ENCODE measurements at regions not wholly inside any gene's neighbourhood (a gene's known extent, or its start where the extent isn't known, plus 50 kb on each side); places are given as distances from the start of the nearest gene placed in this dataset.

GRCh38 chr6:147043994-147044477 lies 160.2 kb upstream of the STXBP5 start:
- DNase-seq (ENCODE audit: low spot score): no peak
- TF ChIP-seq CTCF (IDR thresholded peaks at IDR 0.05; ENCODE audit: extremely low read depth, insufficient read depth, missing control alignments): no peak
- in situ Hi-C loops (cut with MboI; ENCODE audit: low pct_unique_long_range_greater_than_20kb, low sequenced_read_pairs, unreplicated experiment): no loop called here

- in situ Hi-C loops (cut with MboI; ENCODE audit: low pct_unique_long_range_greater_than_20kb, low sequenced_read_pairs, unreplicated experiment): no loop called here
- no peak for DNase-seq (ENCODE audit: low spot score)
- TF ChIP-seq CTCF (IDR thresholded peaks at IDR 0.05; ENCODE audit: extremely low read depth, insufficient read depth, missing control alignments): no peak
Observed at GRCh38 chr6:147046141-147046877, 157.9 kb upstream of the STXBP5 start.

DNA sequence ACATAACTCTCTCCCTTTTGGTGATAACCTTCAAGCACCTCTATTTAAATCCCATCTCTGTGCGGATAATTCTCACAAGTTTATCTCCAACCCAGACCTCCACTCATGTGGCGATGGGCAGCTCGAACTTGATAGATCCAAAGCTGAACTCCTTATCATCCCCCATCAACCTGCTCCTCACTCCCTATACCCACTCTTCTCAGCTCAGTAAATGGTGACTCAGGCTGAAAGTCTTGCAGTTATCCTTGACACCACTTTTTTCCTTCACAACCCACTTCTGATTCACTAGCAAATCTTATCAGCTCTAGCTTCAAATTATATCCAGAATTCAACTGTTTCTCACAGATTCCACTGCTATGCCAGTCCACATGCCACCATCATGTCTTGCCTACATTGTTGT lies 155.3 kb upstream of the STXBP5 start:
- no peak for DNase-seq (ENCODE audit: low spot score)
- in situ Hi-C loops (cut with MboI; ENCODE audit: low pct_unique_long_range_greater_than_20kb, low sequenced_read_pairs, unreplicated experiment): no loop called here
- no peak for TF ChIP-seq CTCF (IDR thresholded peaks at IDR 0.05; ENCODE audit: extremely low read depth, insufficient read depth, missing control alignments)

DNA sequence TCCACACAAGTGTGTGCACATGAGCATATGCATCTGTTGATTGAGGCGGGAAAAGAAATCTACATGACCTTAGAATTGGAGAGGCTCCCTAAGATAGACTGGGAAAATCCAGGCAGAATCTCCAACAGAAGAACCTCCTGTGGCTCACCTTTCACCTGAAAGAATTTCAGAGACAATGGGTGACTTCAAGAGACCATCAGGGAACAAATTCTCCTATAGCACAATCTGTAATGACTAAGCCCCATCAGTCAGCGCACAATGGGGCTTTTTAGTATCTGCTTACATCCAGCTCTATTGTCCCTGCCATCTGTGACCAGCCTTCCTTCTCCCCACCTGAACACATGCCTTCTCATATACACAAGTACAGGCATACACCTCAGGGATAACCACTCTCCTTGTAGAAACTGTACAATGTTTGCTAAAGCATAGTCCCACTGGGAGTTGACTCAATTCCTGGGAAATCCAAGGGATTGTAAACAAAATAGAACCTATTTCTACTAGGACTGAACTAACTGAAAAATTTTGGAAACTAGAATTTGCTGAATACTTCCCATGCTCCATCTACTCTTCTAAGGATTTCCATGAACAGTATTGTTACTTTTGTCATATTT lies 150.8 kb upstream of the STXBP5 start:
- DNase-seq (ENCODE audit: low spot score): no peak
- TF ChIP-seq CTCF (IDR thresholded peaks at IDR 0.05; ENCODE audit: extremely low read depth, insufficient read depth, missing control alignments): no peak
- in situ Hi-C loops (cut with MboI; ENCODE audit: low pct_unique_long_range_greater_than_20kb, low sequenced_read_pairs, unreplicated experiment): no loop called here

- no peak for DNase-seq (ENCODE audit: low spot score)
- TF ChIP-seq CTCF (IDR thresholded peaks at IDR 0.05; ENCODE audit: extremely low read depth, insufficient read depth, missing control alignments): no peak
- in situ Hi-C loops (cut with MboI; ENCODE audit: low pct_unique_long_range_greater_than_20kb, low sequenced_read_pairs, unreplicated experiment): no loop called here
Observed at GRCh38 chr6:147054158-147054557, 150.1 kb upstream of the STXBP5 start.

- TF ChIP-seq CTCF (IDR thresholded peaks at IDR 0.05; ENCODE audit: extremely low read depth, insufficient read depth, missing control alignments): no peak
- no peak for DNase-seq (ENCODE audit: low spot score)
- in situ Hi-C loops (cut with MboI; ENCODE audit: low pct_unique_long_range_greater_than_20kb, low sequenced_read_pairs, unreplicated experiment): no loop called here
Observed at GRCh38 chr6:147054871-147055270, 149.3 kb upstream of the STXBP5 start.
